ENCODE measurements at regions not wholly inside any gene's neighbourhood (a gene's known extent, or its start where the extent isn't known, plus 50 kb on each side); places are given as distances from the start of the nearest gene placed in this dataset.

GRCh38 chr2:64766841-64767669 is 113.3 kb upstream of the SERTAD2 start:
- H3K4me1 Mint-ChIP-seq: peaks cover 21% of the 10 kb centered on the region
- POLR2A ChIA-PET: interaction anchor here (0.6 to 7.6 kb wide), 37 partner anchors 11 to 286 kb away, joined by 3 to 131 read pairs (median 6); partner anchors contain the start of genes AFTPH and SERTAD2
- no peak for DNase-seq
- H3K27ac Mint-ChIP-seq: peak overlapping the region; percentile 96
- ATAC-seq (ENCODE audit: low read depth): peak; percentile 53
- TF ChIP-seq, protein P1, sequence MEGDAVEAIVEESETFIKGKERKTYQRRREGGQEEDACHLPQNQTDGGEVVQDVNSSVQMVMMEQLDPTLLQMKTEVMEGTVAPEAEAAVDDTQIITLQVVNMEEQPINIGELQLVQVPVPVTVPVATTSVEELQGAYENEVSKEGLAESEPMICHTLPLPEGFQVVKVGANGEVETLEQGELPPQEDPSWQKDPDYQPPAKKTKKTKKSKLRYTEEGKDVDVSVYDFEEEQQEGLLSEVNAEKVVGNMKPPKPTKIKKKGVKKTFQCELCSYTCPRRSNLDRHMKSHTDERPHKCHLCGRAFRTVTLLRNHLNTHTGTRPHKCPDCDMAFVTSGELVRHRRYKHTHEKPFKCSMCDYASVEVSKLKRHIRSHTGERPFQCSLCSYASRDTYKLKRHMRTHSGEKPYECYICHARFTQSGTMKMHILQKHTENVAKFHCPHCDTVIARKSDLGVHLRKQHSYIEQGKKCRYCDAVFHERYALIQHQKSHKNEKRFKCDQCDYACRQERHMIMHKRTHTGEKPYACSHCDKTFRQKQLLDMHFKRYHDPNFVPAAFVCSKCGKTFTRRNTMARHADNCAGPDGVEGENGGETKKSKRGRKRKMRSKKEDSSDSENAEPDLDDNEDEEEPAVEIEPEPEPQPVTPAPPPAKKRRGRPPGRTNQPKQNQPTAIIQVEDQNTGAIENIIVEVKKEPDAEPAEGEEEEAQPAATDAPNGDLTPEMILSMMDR (IDR thresholded peaks at IDR 0.05): no peak
- peak overlapping the region; percentile 88 for H3K4me3 Mint-ChIP-seq
- CTCF ChIA-PET: interaction anchor here (0.7 to 1.9 kb wide), 14 partner anchors 9 to 180 kb away, joined by 3 to 11 read pairs (median 3); no protein-coding TSS in a partner anchor
- intact Hi-C loops (cut with micrococcal nuclease): loop anchor here (1.0 to 5.0 kb wide), 13 partner anchors 16 to 260 kb away; partner anchors contain the start of gene SERTAD2
- no peaks in the 10 kb centered on the region for H3K27me3 Mint-ChIP-seq
- H3K36me3 Mint-ChIP-seq (ENCODE audit: low read depth): peaks cover 2% of the 10 kb centered on the region
- no peaks in the 10 kb centered on the region for H3K9me3 Mint-ChIP-seq

DNA sequence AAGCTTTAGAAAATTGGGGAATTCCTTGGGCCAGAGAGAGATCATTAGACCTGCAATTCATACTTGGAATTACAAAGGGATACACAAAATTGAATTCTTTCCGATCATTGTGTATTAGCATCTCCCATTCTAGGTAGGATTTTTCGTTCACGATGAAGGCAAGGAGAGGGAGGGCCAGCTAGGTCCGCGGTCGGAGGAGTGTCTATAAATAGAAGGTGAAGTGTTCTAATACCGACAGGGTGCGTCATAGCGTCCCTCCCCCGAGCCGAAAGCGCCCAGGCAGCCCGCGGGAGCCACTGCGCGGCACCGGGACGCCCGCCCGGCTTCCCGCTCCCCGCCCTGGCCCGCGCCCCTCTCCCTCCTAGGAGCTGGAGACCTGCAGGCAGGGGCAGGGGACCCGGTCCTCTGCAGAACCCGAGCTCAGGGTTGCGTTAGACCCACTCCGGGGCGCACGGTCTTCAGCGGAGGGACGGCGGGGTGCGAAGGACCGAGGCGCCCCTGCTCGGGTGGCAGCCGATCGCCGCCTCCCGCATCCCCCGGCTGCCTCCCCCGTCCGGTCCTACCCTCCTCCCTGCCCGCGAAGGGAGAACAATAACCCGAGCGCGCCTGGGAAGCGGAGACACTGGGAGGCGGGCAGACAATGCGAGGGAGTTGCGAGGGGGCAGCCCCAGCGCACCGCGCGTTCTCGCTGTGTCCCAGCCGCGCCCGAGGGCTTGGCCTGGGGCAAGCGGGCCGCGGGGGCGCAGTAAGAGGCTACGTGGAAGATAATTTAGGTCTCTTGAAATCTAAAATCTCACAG is 114.2 kb upstream of the SERTAD2 start:
- peak; percentile 76 for DNase-seq
- no peaks in the 10 kb centered on the region for H3K27me3 Mint-ChIP-seq
- peak overlapping the region; percentile 96 for H3K27ac Mint-ChIP-seq
- TF ChIP-seq, protein P1 (IDR thresholded peaks at IDR 0.05): no peak
- ChIA-PET CTCF (interaction anchor here (0.7 to 1.9 kb wide), 14 partner anchors 10 to 181 kb away, joined by 3 to 11 read pairs (median 3); no protein-coding TSS in a partner anchor), POLR2A (interaction anchor here (0.6 to 7.6 kb wide), 38 partner anchors 11 to 703 kb away, joined by 3 to 131 read pairs (median 6); partner anchors contain the start of genes AFTPH and SERTAD2)
- no peaks in the 10 kb centered on the region for H3K9me3 Mint-ChIP-seq
- intact Hi-C loops (cut with micrococcal nuclease): loop anchor here (1.0 to 5.0 kb wide), 15 partner anchors 17 to 259 kb away; partner anchors contain the start of gene SERTAD2
- peak; percentile 81 for ATAC-seq (ENCODE audit: low read depth)
- peaks cover 2% of the 10 kb centered on the region for H3K36me3 Mint-ChIP-seq (ENCODE audit: low read depth)
- H3K4me1 Mint-ChIP-seq: peaks cover 21% of the 10 kb centered on the region
- peak overlapping the region; percentile 88 for H3K4me3 Mint-ChIP-seq

GRCh38 chr2:64768491-64769005 is 114.8 kb upstream of the SERTAD2 start:
- H3K27ac Mint-ChIP-seq: peak overlapping the region; percentile 91
- TF ChIP-seq, protein P1 (IDR thresholded peaks at IDR 0.05): no peak
- ATAC-seq (ENCODE audit: low read depth) (no peak), DNase-seq (no peak)
- POLR2A ChIA-PET: interaction anchor here (0.6 to 7.6 kb wide), 20 partner anchors 16 to 244 kb away, joined by 3 to 131 read pairs (median 14); partner anchors contain the start of genes AFTPH and SERTAD2
- peaks cover 21% of the 10 kb centered on the region for H3K4me1 Mint-ChIP-seq
- peak overlapping the region; percentile 88 for H3K4me3 Mint-ChIP-seq
- no peaks in the 10 kb centered on the region for H3K9me3 Mint-ChIP-seq
- H3K36me3 Mint-ChIP-seq (ENCODE audit: low read depth): peaks cover 2% of the 10 kb centered on the region
- intact Hi-C loops (cut with micrococcal nuclease): loop anchor here (1.0 to 5.0 kb wide), 4 partner anchors 18 to 259 kb away; no protein-coding TSS in a partner anchor
- CTCF ChIA-PET: interaction anchor here (1.4 to 1.9 kb wide), 3 partner anchors 122 to 182 kb away, joined by 3 to 11 read pairs (median 4); no protein-coding TSS in a partner anchor
- no peaks in the 10 kb centered on the region for H3K27me3 Mint-ChIP-seq

DNA sequence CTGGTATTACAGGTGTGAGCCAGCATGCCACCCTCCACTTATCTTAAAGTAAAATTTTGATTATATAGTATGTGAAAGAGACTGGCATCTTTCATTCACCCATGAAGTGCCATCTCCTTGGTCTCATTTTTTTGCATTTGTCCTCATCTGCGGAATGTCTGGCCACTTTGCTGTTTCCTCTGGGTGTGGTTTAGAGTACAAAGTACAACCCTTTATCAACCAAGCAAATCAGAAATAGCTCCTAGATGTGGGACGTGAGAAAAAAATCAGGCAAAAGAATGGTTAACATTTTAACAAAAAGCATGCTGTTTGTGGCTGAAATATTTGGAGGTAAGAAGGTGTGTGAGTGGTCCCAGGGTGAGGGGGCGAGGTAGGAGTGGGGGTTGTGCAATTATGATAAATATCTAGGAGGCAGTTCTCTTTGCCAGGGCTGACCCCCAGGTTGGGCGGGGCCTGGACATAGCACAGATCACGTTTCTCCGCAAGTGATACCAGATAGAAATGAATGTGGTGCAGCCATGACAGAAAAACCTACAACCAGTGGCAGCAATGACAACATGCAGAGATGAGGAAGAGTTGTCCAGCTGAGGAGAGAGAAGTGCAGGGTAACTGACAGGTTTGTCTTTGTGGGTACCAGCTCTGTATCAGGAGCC is 115.8 kb upstream of the SERTAD2 start:
- Mint-ChIP-seq H3K27me3 (no peaks in the 10 kb centered on the region), H3K4me3 (no peak overlapping the region), H3K9me3 (no peaks in the 10 kb centered on the region), H3K4me1 (peaks cover 21% of the 10 kb centered on the region), H3K36me3 (ENCODE audit: low read depth) (peaks cover 2% of the 10 kb centered on the region), H3K27ac (peak overlapping the region; percentile 59)
- ATAC-seq (ENCODE audit: low read depth): no peak
- POLR2A ChIA-PET: interaction anchor here (0.7 to 7.6 kb wide), 10 partner anchors 10 to 175 kb away, joined by 3 to 131 read pairs (median 4); partner anchors contain the start of gene SERTAD2
- CTCF ChIA-PET: no interaction called here
- no peak for DNase-seq
- TF ChIP-seq, protein P1 (IDR thresholded peaks at IDR 0.05): no peak
- intact Hi-C loops (cut with micrococcal nuclease): loop anchor here (2.0 to 5.0 kb wide), 3 partner anchors 17 to 258 kb away; no protein-coding TSS in a partner anchor
